HUES48 (cell line): ENCODE measurements at regions not wholly inside any gene's neighbourhood (a gene's known extent, or its start where the extent isn't known, plus 50 kb on each side); places are given as distances from the start of the nearest gene placed in this dataset.
"Not testable (repeated sequence)": the region's sequence is repeated elsewhere in the genome, so short reads cannot be mapped to it uniquely, and the experiment has no call there.

Source experiments
- H3K27ac ChIP-seq: one replicate; pipeline ENCODE4 v1.7.0; 2013; ENCODE audit warnings: low read depth, low read length, inconsistent platforms
- H3K27me3 ChIP-seq: 2 replicates; pipeline ENCODE4 v1.6.1; 2013; ENCODE audit warnings: mild to moderate bottlenecking, low read length; ENCODE audit not compliant: control insufficient read depth, insufficient read depth
- H3K36me3 ChIP-seq: 2 replicates; pipeline ENCODE4 v1.6.1; 2013; ENCODE audit warnings: low read length; ENCODE audit not compliant: control insufficient read depth, insufficient read depth
- H3K4me1 ChIP-seq: 2 replicates; pipeline ENCODE4 v1.6.1; 2013; ENCODE audit warnings: mild to moderate bottlenecking, low read length; ENCODE audit not compliant: control insufficient read depth, insufficient read depth
- H3K4me3 ChIP-seq: 2 replicates; pipeline ENCODE4 v1.5.1; 2013; ENCODE audit warnings: mild to moderate bottlenecking, low read depth, low read length
- H3K9ac ChIP-seq: 2 replicates; pipeline ENCODE4 v1.6.1; 2013; ENCODE audit warnings: mild to moderate bottlenecking, low read depth, low read length, moderate library complexity
- H3K9me3 ChIP-seq: 2 replicates; pipeline ENCODE4 v1.6.1; 2013; ENCODE audit warnings: low read length; ENCODE audit not compliant: control insufficient read depth, insufficient read depth

DNA sequence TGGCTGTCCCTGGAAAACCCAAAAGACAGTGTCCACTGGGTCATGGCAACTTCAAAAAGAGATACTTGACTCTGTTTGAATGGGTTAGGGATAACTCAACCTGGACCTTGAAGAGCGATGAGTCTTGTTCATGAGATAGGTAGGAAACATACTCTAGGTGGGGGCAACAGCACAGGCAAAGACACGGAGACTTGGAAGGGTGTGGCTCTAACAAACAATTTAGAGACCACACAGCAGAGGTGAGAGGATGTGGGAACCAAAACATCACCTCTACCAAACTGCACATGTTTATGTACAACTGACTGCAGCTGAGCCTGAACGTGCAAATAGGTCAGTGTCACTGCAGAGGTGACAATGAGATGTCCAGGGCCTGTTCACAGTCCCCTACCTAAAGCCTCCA is 247.7 kb upstream of the ADRA1B start:
- H3K27ac ChIP-seq: no peak overlapping the region
- no peaks in the 10 kb centered on the region for H3K27me3 ChIP-seq
- no peak overlapping the region for H3K9ac ChIP-seq
- H3K4me1 ChIP-seq: no peaks in the 10 kb centered on the region
- H3K36me3 ChIP-seq: no peaks in the 10 kb centered on the region
- no peak overlapping the region for H3K4me3 ChIP-seq
- H3K9me3 ChIP-seq: 0 out of 2 replicates have a peak, but pooled peaks cover 3% of the 10 kb centered on the region

DNA sequence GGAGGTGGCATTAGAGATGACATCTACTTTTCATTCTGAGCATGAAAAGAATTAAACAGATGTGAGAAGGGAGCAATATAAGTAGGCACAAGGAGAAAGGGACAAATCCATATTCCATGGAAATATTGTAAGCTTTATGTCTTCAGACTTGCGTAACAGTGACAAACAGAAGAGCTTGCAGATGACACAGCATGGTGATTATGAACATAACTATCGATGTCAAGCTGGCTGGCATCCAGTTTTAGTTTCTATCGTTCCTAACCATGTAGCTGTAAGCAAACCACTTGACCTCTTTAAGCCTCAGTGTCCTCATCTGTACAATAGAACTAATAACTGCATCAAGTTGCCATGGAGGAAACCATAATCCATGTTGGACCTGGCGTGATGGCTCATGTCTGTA is 246.7 kb upstream of the ADRA1B start:
- no peaks in the 10 kb centered on the region for H3K4me1 ChIP-seq
- no peaks in the 10 kb centered on the region for H3K27me3 ChIP-seq
- no peak overlapping the region for H3K4me3 ChIP-seq
- H3K27ac ChIP-seq: no peak overlapping the region
- H3K9me3 ChIP-seq: 0 out of 2 replicates have a peak, but pooled peaks cover 3% of the 10 kb centered on the region
- H3K9ac ChIP-seq: no peak overlapping the region
- no peaks in the 10 kb centered on the region for H3K36me3 ChIP-seq

GRCh38 chr5:159671886-159672285 is 244.4 kb upstream of the ADRA1B start:
- 0 out of 2 replicates have a peak, but pooled peaks cover 3% of the 10 kb centered on the region for H3K9me3 ChIP-seq
- no peak overlapping the region for H3K27ac ChIP-seq
- H3K4me1 ChIP-seq: no peaks in the 10 kb centered on the region
- H3K9ac ChIP-seq: no peak overlapping the region
- no peaks in the 10 kb centered on the region for H3K27me3 ChIP-seq
- no peaks in the 10 kb centered on the region for H3K36me3 ChIP-seq
- no peak overlapping the region for H3K4me3 ChIP-seq

- H3K4me1 ChIP-seq: no peaks in the 10 kb centered on the region
- no peak overlapping the region for H3K4me3 ChIP-seq
- no peaks in the 10 kb centered on the region for H3K36me3 ChIP-seq
- no peaks in the 10 kb centered on the region for H3K27me3 ChIP-seq
- H3K27ac ChIP-seq: no peak overlapping the region
- 0 out of 2 replicates have a peak, but pooled peaks cover 3% of the 10 kb centered on the region for H3K9me3 ChIP-seq
- H3K9ac ChIP-seq: no peak overlapping the region
Measured at GRCh38 chr5:159673538-159673937, 242.7 kb upstream of the ADRA1B start.

DNA sequence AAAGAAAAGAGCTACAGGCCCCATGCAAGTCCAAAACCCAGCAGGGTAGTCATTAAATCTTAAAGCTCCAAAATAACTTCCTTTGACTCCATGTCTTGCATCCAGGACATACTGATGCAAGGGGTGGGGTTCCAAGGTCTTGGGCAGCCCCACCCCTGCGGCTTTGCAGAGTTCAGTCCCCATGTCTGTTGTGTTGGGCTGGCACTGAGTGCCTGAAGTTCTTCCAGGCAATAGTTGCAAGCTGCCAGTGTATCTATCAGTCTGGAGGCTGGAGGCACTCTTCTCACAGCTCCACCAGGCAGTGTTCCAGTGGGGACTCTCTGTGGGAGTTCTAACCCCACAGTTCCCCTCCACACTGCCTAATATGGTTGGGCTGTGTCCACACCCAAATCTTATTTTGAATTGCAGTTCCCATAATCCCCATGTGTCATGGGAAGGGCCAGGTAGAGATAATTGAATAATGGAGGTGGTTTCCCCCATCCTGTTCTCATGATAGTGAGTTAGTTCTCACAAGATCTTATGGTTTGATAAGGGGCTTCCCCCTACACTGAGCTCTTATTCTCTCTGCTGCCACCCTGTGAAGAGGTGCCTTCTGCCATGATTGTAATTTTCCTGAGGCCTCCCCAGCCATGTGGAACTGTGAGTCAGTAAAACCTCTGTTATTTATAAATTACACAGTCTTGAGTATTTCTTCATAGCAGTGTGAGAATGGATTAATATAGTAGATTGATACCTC is 237.5 kb upstream of the ADRA1B start:
- Histone ChIP-seq H3K4me1 (no peaks in the 10 kb centered on the region), H3K27me3 (no peaks in the 10 kb centered on the region), H3K27ac (no peak overlapping the region), H3K9ac (no peak overlapping the region), H3K9me3 (peaks cover 27% of the 10 kb centered on the region), H3K4me3 (no peak overlapping the region), H3K36me3 (no peaks in the 10 kb centered on the region)

DNA sequence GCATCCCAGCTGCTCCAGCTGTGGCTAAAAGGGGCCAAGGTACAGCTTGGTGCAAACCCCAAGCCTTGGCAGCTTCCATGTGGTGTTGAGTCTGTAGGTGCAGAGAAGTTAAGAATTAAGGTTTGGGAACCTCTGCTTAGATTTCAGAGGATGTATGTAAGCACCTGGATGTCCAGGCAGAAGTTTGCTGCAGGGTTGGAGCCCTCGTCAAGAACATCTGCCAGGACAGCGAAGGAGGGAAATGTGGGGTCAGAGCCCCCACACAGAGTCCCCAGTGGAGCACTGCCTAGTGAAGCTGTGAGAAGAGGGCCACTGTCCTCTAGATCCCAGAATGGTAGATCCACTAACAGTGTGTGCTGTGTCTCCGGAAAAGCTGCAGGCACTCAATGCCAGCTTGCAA is 236.2 kb upstream of the ADRA1B start:
- H3K9me3 ChIP-seq: peaks cover 27% of the 10 kb centered on the region
- no peaks in the 10 kb centered on the region for H3K27me3 ChIP-seq
- no peaks in the 10 kb centered on the region for H3K4me1 ChIP-seq
- no peaks in the 10 kb centered on the region for H3K36me3 ChIP-seq
- H3K9ac ChIP-seq: no peak overlapping the region
- H3K4me3 ChIP-seq: no peak overlapping the region
- no peak overlapping the region for H3K27ac ChIP-seq

DNA sequence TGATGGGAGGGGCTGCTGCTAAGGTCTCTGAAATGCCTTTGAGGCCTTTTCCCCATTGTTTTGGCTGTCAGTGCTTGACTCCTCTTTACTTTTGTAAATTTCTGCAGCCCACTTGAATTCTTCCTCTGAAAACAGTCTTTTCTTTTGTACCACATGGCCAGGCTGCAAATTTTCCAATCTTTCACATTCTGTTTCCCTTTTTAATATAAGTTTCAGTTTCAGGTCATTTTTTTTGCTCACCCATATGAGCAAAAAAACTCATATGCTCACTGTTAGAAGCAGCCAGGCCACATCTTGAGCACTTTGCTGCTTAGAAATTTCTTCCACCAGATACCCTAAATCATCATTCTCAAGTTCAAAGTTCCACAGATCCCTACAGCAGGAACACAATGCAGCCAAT is 234.6 kb upstream of the ADRA1B start:
- Histone ChIP-seq H3K36me3 (no peaks in the 10 kb centered on the region), H3K4me3 (no peak overlapping the region), H3K27ac (no peak overlapping the region), H3K9ac (no peak overlapping the region), H3K9me3 (peaks cover 27% of the 10 kb centered on the region), H3K4me1 (no peaks in the 10 kb centered on the region), H3K27me3 (no peaks in the 10 kb centered on the region)

DNA sequence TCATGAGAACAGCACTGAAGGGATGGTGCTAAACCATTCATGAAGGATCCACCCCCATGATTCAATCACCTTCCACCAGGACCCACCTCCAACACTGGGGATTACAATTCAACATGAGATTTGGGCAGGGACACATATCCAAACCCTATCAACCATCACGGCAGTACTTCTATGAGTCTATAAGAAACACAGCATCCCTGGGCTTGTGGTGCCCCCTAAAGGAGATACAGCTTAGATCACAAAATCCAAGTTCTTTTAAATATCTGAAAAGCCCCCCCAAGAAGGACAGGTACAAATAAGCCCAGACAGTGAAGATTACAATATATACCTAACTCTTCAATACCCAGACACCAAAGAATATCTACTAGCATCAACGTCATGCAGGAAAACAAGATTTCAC is 233.7 kb upstream of the ADRA1B start:
- Histone ChIP-seq H3K9me3 (peaks cover 27% of the 10 kb centered on the region), H3K4me1 (no peaks in the 10 kb centered on the region), H3K27me3 (no peaks in the 10 kb centered on the region), H3K27ac (no peak overlapping the region), H3K4me3 (no peak overlapping the region), H3K9ac (no peak overlapping the region), H3K36me3 (no peaks in the 10 kb centered on the region)

DNA sequence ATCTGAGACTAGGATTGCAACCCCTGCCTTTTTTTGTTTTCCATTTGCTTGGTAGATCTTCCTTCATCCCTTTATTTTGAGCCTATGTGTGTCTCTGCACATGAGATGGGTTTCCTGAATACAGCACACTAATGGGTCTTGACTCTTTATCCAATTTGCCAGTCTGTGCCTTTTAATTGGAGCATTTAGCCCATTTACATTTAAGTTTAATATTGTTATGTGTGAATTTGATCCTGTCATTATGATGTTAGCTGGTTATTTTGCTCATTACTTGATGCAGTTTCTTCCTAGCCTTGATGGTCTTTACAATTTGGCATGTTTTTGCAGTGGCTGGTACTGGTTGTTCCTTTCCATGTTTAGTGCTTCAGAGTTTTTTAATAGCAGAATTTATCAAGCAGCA is 228.4 kb upstream of the ADRA1B start:
- H3K27me3 ChIP-seq, H3K9me3 ChIP-seq, H3K27ac ChIP-seq, H3K4me1 ChIP-seq, H3K36me3 ChIP-seq, H3K9ac ChIP-seq, H3K4me3 ChIP-seq: not testable (repeated sequence)

GRCh38 chr5:159695741-159696294 is 220.5 kb upstream of the ADRA1B start:
- H3K9ac ChIP-seq: no peak overlapping the region
- H3K4me1 ChIP-seq: peaks cover 10% of the 10 kb centered on the region; the same call in 1 of the 2 replicates
- H3K4me3 ChIP-seq: no peak overlapping the region
- no peaks in the 10 kb centered on the region for H3K36me3 ChIP-seq
- H3K27ac ChIP-seq: no peak overlapping the region
- no peaks in the 10 kb centered on the region for H3K9me3 ChIP-seq
- H3K27me3 ChIP-seq: no peaks in the 10 kb centered on the region

- Histone ChIP-seq H3K27me3 (no peaks in the 10 kb centered on the region), H3K4me1 (peaks cover 10% of the 10 kb centered on the region; the same call in 1 of the 2 replicates), H3K9ac (no peak overlapping the region), H3K27ac (no peak overlapping the region), H3K9me3 (no peaks in the 10 kb centered on the region), H3K4me3 (no peak overlapping the region), H3K36me3 (no peaks in the 10 kb centered on the region)
Measured at GRCh38 chr5:159697530-159697929, 218.8 kb upstream of the ADRA1B start.
